ENCODE measurements at regions not wholly inside any gene's neighbourhood (a gene's known extent, or its start where the extent isn't known, plus 50 kb on each side); places are given as distances from the start of the nearest gene placed in this dataset.

DNA sequence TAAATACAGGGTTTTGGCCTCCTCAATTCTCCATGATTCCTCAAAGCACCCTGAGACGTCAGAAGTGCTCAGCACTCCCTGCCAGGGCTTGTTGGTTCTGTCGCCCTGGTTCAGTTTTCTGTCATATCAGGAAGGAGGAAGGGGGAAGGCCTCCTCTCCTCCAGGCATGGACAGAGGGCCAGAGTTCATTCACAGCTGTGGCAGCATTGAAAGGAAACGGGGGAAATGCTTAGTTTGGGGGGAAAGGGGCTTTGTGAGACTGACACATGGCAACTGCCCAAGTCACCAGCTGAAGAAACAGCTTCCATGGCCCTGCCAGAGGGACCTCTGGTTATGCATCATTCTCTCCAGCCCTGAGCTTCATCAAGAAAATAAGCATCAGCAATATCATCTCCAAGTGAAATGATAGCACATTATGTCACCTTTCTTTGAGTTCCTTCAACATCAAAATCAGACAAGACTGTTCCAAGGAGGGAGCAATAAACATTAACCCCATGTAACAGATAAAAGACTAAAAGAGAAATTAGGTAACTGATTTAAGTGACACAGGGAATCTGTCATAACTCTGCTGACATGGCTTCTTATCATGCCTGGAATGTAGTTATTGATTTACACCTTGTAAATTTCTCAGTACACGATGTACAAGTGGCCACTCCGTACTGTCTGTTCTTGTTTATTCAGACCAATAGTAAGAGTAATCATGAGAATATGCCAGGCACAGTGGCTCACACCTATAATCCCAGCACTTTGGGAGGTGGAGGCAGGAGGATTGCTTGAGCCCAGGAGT lies 103.2 kb upstream of the SLC25A33 start:
- H3K36me3 ChIP-seq (ENCODE audit: control insufficient read depth in 2 of 3, insufficient read depth in 3 of 3, low read length in 3 of 3): no peaks in the 10 kb centered on the region
- no peak for FAIRE-seq
- H3K9ac ChIP-seq (ENCODE audit: low read length in 3 of 3): no peak overlapping the region
- no peak overlapping the region for H3K4me3 ChIP-seq (ENCODE audit: low read length in 3 of 3)
- no peaks in the 10 kb centered on the region for H3K27me3 ChIP-seq (ENCODE audit: control insufficient read depth, insufficient read depth, low read length)
- TF ChIP-seq, protein P1, sequence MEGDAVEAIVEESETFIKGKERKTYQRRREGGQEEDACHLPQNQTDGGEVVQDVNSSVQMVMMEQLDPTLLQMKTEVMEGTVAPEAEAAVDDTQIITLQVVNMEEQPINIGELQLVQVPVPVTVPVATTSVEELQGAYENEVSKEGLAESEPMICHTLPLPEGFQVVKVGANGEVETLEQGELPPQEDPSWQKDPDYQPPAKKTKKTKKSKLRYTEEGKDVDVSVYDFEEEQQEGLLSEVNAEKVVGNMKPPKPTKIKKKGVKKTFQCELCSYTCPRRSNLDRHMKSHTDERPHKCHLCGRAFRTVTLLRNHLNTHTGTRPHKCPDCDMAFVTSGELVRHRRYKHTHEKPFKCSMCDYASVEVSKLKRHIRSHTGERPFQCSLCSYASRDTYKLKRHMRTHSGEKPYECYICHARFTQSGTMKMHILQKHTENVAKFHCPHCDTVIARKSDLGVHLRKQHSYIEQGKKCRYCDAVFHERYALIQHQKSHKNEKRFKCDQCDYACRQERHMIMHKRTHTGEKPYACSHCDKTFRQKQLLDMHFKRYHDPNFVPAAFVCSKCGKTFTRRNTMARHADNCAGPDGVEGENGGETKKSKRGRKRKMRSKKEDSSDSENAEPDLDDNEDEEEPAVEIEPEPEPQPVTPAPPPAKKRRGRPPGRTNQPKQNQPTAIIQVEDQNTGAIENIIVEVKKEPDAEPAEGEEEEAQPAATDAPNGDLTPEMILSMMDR (IDR thresholded peaks at IDR 0.05; ENCODE audit: borderline replicate concordance, extremely low read depth, insufficient read depth): no peak
- intact Hi-C loops (cut with DNase I): no loop called here
- DNase-seq: no peak
- peak overlapping the region; percentile 68 to 93 for H3K27ac ChIP-seq (ENCODE audit: low read depth in 2 of 2, low read length in 2 of 2)
- peaks cover 0 to 21% (median 14%) of the 10 kb centered on the region in 3 donors for H3K4me1 ChIP-seq (ENCODE audit: control insufficient read depth in 2 of 3, insufficient read depth in 2 of 3, low read depth in 1 of 3, low read length in 3 of 3)
- no peaks in the 10 kb centered on the region for H3K9me3 ChIP-seq (ENCODE audit: control insufficient read depth in 2 of 3, insufficient read depth in 1 of 3, low read length in 3 of 3)

DNA sequence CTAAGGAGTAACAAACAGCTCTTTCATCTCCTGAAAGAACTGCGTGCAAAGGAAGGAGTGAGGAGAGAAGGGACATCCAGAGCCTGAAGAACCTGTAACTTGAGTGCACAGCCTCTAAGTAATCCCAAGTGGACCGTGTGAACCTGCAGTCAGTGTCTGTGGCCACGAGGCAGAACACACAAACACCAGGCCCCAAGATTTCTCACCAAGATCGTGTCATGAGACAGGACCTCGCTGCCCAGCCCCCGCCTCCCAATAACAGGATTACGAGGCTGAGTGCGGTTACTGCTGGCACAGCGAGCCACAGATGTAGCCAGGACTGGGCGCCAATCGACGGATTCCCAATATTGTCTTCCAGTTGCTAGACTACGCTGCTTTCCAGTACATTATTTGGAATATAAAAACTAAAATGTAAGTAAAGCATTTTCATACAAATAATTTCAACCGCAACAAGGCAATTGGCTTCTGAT lies 101.3 kb upstream of the SLC25A33 start:
- H3K27me3 ChIP-seq (ENCODE audit: control insufficient read depth, insufficient read depth, low read length): no peaks in the 10 kb centered on the region
- no peak overlapping the region for H3K4me3 ChIP-seq (ENCODE audit: low read length in 3 of 3)
- no peaks in the 10 kb centered on the region for H3K36me3 ChIP-seq (ENCODE audit: control insufficient read depth in 2 of 3, insufficient read depth in 3 of 3, low read length in 3 of 3)
- intact Hi-C loops (cut with DNase I): no loop called here
- H3K9me3 ChIP-seq (ENCODE audit: control insufficient read depth in 2 of 3, insufficient read depth in 1 of 3, low read length in 3 of 3): no peaks in the 10 kb centered on the region
- H3K4me1 ChIP-seq (ENCODE audit: control insufficient read depth in 2 of 3, insufficient read depth in 2 of 3, low read depth in 1 of 3, low read length in 3 of 3): peaks cover 0 to 26% (median 23%) of the 10 kb centered on the region in 3 donors
- no peak for DNase-seq
- FAIRE-seq: no peak
- TF ChIP-seq, protein P1 (IDR thresholded peaks at IDR 0.05; ENCODE audit: borderline replicate concordance, extremely low read depth, insufficient read depth): no peak
- H3K27ac ChIP-seq (ENCODE audit: low read depth in 2 of 2, low read length in 2 of 2): peak overlapping the region in 1 of 2 donors; percentile 90
- no peak overlapping the region for H3K9ac ChIP-seq (ENCODE audit: low read length in 3 of 3)

DNA sequence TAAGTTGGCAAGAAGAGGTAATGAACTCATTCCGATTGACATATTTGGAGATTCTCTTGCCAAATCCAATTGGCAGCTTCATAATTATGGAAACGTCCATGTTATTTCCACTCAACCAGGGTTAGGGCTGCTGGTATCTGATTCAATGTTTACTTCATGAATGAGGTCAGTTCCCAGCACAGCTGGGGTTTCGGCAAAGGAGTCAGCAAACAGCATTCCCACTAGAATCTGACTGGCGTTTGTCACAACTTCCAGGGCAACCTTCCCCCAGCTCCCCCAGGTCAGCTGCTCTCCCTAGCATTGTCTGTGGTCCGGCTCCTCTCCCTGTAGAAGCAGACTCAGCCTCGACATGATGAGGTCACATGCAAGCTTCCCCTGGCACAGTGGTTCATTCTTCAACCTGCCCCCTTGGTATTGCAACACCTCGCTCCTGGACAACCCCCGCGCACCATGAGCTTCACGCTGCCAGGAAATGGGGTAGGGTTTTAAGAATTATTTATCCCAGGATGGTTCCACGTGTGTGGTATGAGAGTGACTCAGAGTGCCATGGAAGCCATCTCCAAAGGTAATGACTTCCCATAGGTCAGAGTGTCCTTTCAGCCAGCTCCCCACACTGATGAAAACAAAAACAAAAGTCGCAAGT lies 100.7 kb upstream of the SLC25A33 start:
- FAIRE-seq (no peak), DNase-seq (peak in 1 of 5 donors; percentile 87)
- H3K9me3 ChIP-seq (ENCODE audit: control insufficient read depth in 2 of 3, insufficient read depth in 1 of 3, low read length in 3 of 3): no peaks in the 10 kb centered on the region
- H3K9ac ChIP-seq (ENCODE audit: low read length in 3 of 3): no peak overlapping the region
- no peaks in the 10 kb centered on the region for H3K36me3 ChIP-seq (ENCODE audit: control insufficient read depth in 2 of 3, insufficient read depth in 3 of 3, low read length in 3 of 3)
- H3K27ac ChIP-seq (ENCODE audit: low read depth in 2 of 2, low read length in 2 of 2): peak overlapping the region in 1 of 2 donors; percentile 90
- H3K4me1 ChIP-seq (ENCODE audit: control insufficient read depth in 2 of 3, insufficient read depth in 2 of 3, low read depth in 1 of 3, low read length in 3 of 3): peaks cover 0 to 26% (median 23%) of the 10 kb centered on the region in 3 donors
- intact Hi-C loops (cut with DNase I): no loop called here
- H3K4me3 ChIP-seq (ENCODE audit: low read length in 3 of 3): no peak overlapping the region
- TF ChIP-seq, protein P1 (IDR thresholded peaks at IDR 0.05; ENCODE audit: borderline replicate concordance, extremely low read depth, insufficient read depth): no peak
- H3K27me3 ChIP-seq (ENCODE audit: control insufficient read depth, insufficient read depth, low read length): no peaks in the 10 kb centered on the region

Data from kidney (tissue), 13 donors.